GM18861 (cell line): ENCODE measurements at regions not wholly inside any gene's neighbourhood (a gene's known extent, or its start where the extent isn't known, plus 50 kb on each side); places are given as distances from the start of the nearest gene placed in this dataset.
"Not testable (repeated sequence)": the region's sequence is repeated elsewhere in the genome, so short reads cannot be mapped to it uniquely, and the experiment has no call there.

Experiments
- ATAC-seq: cut with Tn5 transposase; IDR thresholded peaks from one replicate; pipeline ENCODE4 v1.9.1; 2021; ENCODE audit not compliant: unreplicated experiment

GRCh38 chr16:60304066-60304465 is 1570.0 kb upstream of the GOT2 start:
- ATAC-seq, result no peak

GRCh38 chr16:60302676-60303075 is 1568.6 kb upstream of the GOT2 start:
- ATAC-seq, result no peak

- ATAC-seq, result no peak
Measured at GRCh38 chr16:60302261-60302660, 1568.1 kb upstream of the GOT2 start.

GRCh38 chr16:60299241-60299776 is 1565.2 kb upstream of the GOT2 start:
- no peak for ATAC-seq

- ATAC-seq, result no peak
Measured at GRCh38 chr16:60295451-60295850, 1561.3 kb upstream of the GOT2 start.

- ATAC-seq, result no peak
Measured at GRCh38 chr16:60285794-60286193, 1551.7 kb upstream of the GOT2 start.

- no peak for ATAC-seq
Measured at GRCh38 chr16:60279061-60279665, 1545.0 kb upstream of the GOT2 start.

- ATAC-seq, result no peak
Measured at GRCh38 chr16:60274431-60275019, 1540.4 kb upstream of the GOT2 start.

GRCh38 chr16:60271781-60272180 is 1537.7 kb upstream of the GOT2 start:
- ATAC-seq, result no peak

- ATAC-seq, result no peak
Measured at GRCh38 chr16:60271025-60271771, 1537.1 kb upstream of the GOT2 start.

GRCh38 chr16:60261425-60261824 is 1527.3 kb upstream of the GOT2 start:
- ATAC-seq, result no peak

GRCh38 chr16:60259956-60260355 is 1525.8 kb upstream of the GOT2 start:
- ATAC-seq, result no peak

- ATAC-seq, result no peak
Measured at GRCh38 chr16:60246086-60246485, 1512.0 kb upstream of the GOT2 start.

- no peak for ATAC-seq
Measured at GRCh38 chr16:60241671-60242070, 1507.6 kb upstream of the GOT2 start.

- ATAC-seq, result no peak
Measured at GRCh38 chr16:60230666-60231065, 1496.5 kb upstream of the GOT2 start.

- no peak for ATAC-seq
Measured at GRCh38 chr16:60225541-60225940, 1491.4 kb upstream of the GOT2 start.

- ATAC-seq, result no peak
Measured at GRCh38 chr16:60217787-60218186, 1483.7 kb upstream of the GOT2 start.

GRCh38 chr16:60214311-60214710 is 1480.2 kb upstream of the GOT2 start:
- no peak for ATAC-seq

GRCh38 chr16:60206516-60206915 is 1472.4 kb upstream of the GOT2 start:
- ATAC-seq, result no peak

GRCh38 chr16:60204181-60204580 is 1470.1 kb upstream of the GOT2 start:
- ATAC-seq, result no peak

GRCh38 chr16:60203525-60204124 is 1469.5 kb upstream of the GOT2 start:
- no peak for ATAC-seq

- not testable (repeated sequence) for ATAC-seq
Measured at GRCh38 chr16:60200729-60201128, 1466.6 kb upstream of the GOT2 start.
